CD4-positive, alpha-beta T cell treated with Interleukin-17A for 4 hours (primary cell): ENCODE measurements at regions not wholly inside any gene's neighbourhood (a gene's known extent, or its start where the extent isn't known, plus 50 kb on each side); places are given as distances from the start of the nearest gene placed in this dataset.

ENCODE experiments used
- DNase-seq: peaks from one replicate; pipeline ENCODE4 v3.0.0-alpha.2; 2020; ENCODE audit warnings: mixed read lengths

- DNase-seq, result no peak
These were observed 283.9 kb upstream of the EEF2KMT start for GRCh38 chr16:5381481-5381880.

- no peak for DNase-seq
These were observed 282.4 kb upstream of the EEF2KMT start for GRCh38 chr16:5379954-5380353.

GRCh38 chr16:5378531-5378930 is 280.9 kb upstream of the EEF2KMT start:
- no peak for DNase-seq

- no peak for DNase-seq
These were observed 279.8 kb upstream of the EEF2KMT start for GRCh38 chr16:5377280-5377898.

GRCh38 chr16:5374184-5374583 is 276.6 kb upstream of the EEF2KMT start:
- no peak for DNase-seq

- DNase-seq, result no peak
These were observed 270.4 kb upstream of the EEF2KMT start for GRCh38 chr16:5367951-5368350.

- no peak for DNase-seq
These were observed 268.5 kb upstream of the EEF2KMT start for GRCh38 chr16:5366126-5366525.

GRCh38 chr16:5364186-5364585 is 266.6 kb upstream of the EEF2KMT start:
- DNase-seq, result no peak

GRCh38 chr16:5361322-5361721 is 263.7 kb upstream of the EEF2KMT start:
- DNase-seq, result no peak

GRCh38 chr16:5354645-5355044 is 257.1 kb upstream of the EEF2KMT start:
- DNase-seq, result no peak

- no peak for DNase-seq
These were observed 252.3 kb upstream of the EEF2KMT start for GRCh38 chr16:5349670-5350517.

- no peak for DNase-seq
These were observed 251.5 kb upstream of the EEF2KMT start for GRCh38 chr16:5349101-5349500.

- DNase-seq, result no peak
These were observed 250.0 kb upstream of the EEF2KMT start for GRCh38 chr16:5347561-5347960.

- DNase-seq, result no peak
These were observed 239.3 kb upstream of the EEF2KMT start for GRCh38 chr16:5336941-5337340.

GRCh38 chr16:5333991-5334390 is 236.4 kb upstream of the EEF2KMT start:
- DNase-seq, result no peak

- DNase-seq, result no peak
These were observed 235.5 kb upstream of the EEF2KMT start for GRCh38 chr16:5333126-5333525.

GRCh38 chr16:5330058-5330457 is 232.5 kb upstream of the EEF2KMT start:
- DNase-seq, result no peak

- no peak for DNase-seq
These were observed 231.0 kb upstream of the EEF2KMT start for GRCh38 chr16:5328546-5328945.

GRCh38 chr16:5326395-5326794 is 228.8 kb upstream of the EEF2KMT start:
- no peak for DNase-seq

- DNase-seq, result no peak
These were observed 228.3 kb upstream of the EEF2KMT start for GRCh38 chr16:5325932-5326331.

- no peak for DNase-seq
These were observed 225.9 kb upstream of the EEF2KMT start for GRCh38 chr16:5323284-5324141.

- DNase-seq, result no peak
These were observed 224.3 kb upstream of the EEF2KMT start for GRCh38 chr16:5321930-5322329.

- no peak for DNase-seq
These were observed 222.2 kb upstream of the EEF2KMT start for GRCh38 chr16:5319799-5320198.

- no peak for DNase-seq
These were observed 218.3 kb upstream of the EEF2KMT start for GRCh38 chr16:5315914-5316313.
